ENCODE measurements at regions not wholly inside any gene's neighbourhood (a gene's known extent, or its start where the extent isn't known, plus 50 kb on each side); places are given as distances from the start of the nearest gene placed in this dataset.
"Not testable (repeated sequence)": the region's sequence is repeated elsewhere in the genome, so short reads cannot be mapped to it uniquely, and the experiment has no call there.

DNA sequence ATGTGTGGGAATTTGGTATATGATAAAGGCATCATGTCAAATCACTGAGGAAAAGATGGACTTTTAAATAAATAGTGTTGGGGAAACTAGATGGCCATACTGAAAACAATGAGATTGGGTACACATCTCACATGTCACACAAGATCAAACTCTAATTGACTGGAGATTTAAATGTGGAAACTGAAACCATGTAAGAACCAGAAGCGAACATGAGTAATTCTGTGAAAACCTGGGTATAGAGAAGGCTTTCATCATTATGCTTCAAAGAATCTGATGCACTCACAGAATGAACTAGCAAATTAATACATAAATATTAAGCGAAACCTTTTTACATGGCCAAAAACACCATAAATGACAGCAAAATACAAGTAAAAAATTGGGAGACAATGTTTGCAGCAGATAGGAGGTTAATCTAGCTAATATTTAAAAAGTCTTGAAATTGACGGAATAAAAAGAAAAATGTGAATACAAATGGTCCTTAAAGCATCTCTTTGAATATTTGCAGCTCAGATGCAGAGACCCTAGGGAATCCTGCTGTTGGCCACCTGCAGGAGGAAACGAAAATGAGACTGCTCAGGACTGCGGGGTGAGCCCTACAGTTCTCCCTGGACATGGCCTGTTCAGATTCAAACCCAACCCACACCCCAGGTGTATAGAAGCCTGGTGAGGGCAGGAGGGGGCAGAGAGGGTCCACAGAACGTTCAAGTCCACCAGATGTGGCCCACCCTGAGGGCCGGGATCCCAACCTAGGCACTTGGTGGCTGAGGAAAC is 297.6 kb upstream of the WSB1 start:
- H3K4me3 Mint-ChIP-seq; DNase-seq (ENCODE audit: low spot score); intact Hi-C loops (cut with micrococcal nuclease); H3K4me1 Mint-ChIP-seq (ENCODE audit: low read depth); H3K27ac Mint-ChIP-seq; H3K27me3 Mint-ChIP-seq (ENCODE audit: insufficient read depth); H3K36me3 Mint-ChIP-seq (ENCODE audit: low read depth): not testable (repeated sequence)
- H3K9me3 Mint-ChIP-seq = peaks cover 15% of the 10 kb centered on the region

DNA sequence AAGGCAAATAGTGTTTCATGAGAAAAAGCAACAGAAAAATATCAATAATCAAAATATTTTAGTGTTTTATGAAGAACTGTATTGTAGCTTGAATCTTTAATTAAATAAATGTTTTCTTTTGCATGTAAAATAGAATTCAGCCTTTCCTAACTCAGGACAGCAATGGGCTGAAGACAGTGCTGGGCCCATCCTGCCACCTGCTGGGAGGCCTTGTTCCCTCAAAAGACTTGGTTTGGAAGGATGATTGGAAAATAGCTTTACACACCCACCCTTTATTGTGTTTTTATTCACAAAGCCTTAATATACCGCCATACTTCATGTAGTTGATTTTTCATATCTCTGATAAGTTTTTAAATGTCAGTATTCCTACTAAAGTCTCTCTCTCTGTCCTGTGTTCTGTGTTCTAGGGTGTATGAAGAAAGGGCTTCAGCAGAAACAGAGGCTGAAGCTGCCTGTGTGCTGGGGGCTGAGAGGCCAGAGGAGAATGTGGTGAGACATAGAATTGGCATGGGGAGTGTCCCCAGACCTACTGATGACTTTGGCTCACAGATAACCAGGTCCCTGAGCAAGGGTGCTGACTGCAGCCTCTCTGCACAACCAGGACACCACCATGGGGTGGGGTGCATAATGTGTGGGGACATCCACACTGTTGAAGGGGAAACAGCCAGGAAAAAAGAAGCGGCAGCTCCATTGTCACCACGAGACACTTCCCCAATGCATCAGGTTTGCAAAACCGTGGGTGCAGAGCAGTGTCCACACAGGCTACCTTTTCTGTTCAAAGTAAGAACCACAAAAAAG is 286.0 kb upstream of the WSB1 start:
- H3K4me1 Mint-ChIP-seq (ENCODE audit: low read depth); DNase-seq (ENCODE audit: low spot score); H3K27ac Mint-ChIP-seq; H3K36me3 Mint-ChIP-seq (ENCODE audit: low read depth); intact Hi-C loops (cut with micrococcal nuclease); H3K4me3 Mint-ChIP-seq; H3K27me3 Mint-ChIP-seq (ENCODE audit: insufficient read depth): not testable (repeated sequence)
- H3K9me3 Mint-ChIP-seq = peaks cover 19% of the 10 kb centered on the region

DNA sequence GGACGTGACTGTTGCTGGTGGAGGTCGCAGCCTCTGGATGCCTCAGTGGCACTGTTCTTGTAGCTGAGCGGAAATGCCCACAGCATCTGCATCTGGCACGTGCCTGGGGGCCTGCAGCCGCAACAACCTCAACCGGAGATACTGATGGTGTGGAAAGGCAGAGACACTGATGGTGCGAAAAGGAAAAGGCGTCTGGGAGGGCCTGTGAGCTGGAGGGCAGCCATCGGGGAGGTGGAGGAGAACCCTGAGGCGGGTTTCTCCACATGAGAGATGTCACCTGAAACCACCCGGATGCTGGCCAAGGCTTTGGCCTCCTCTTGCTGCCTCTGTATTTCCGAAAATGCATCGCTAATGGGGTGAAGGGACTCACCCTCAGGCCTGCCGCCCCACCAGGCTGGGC is 284.8 kb upstream of the WSB1 start:
- Mint-ChIP-seq H3K9me3 (peaks cover 16% of the 10 kb centered on the region), H3K27ac (no peak overlapping the region), H3K4me3 (no peak overlapping the region), H3K36me3 (ENCODE audit: low read depth) (no peaks in the 10 kb centered on the region), H3K27me3 (ENCODE audit: insufficient read depth) (no peaks in the 10 kb centered on the region), H3K4me1 (ENCODE audit: low read depth) (no peaks in the 10 kb centered on the region)
- no peak for DNase-seq (ENCODE audit: low spot score)
- intact Hi-C loops (cut with micrococcal nuclease) = no loop called here

DNA sequence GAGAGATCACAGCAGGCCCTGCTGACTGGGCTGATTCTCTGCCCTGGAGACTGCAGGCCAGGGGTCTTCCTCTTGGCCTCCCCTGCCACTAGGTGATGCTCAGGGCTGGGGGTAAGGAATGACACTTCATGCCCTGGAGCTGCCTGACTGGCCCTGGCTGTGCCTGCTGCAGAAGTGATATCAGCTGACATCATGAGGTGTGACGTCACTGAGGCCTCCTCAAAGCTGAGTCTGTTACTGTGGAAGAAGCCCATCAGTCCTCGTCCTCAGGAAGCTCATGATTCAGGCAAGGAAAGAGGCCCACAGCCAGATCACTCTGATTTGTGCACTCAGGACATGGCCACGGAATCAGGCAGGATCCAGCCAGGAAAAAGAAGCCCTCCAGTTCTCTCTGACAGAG is 283.8 kb upstream of the WSB1 start:
- H3K36me3 Mint-ChIP-seq (ENCODE audit: low read depth); H3K4me1 Mint-ChIP-seq (ENCODE audit: low read depth); DNase-seq (ENCODE audit: low spot score); H3K27ac Mint-ChIP-seq; intact Hi-C loops (cut with micrococcal nuclease); H3K27me3 Mint-ChIP-seq (ENCODE audit: insufficient read depth); H3K4me3 Mint-ChIP-seq: not testable (repeated sequence)
- H3K9me3 Mint-ChIP-seq = peaks cover 16% of the 10 kb centered on the region

DNA sequence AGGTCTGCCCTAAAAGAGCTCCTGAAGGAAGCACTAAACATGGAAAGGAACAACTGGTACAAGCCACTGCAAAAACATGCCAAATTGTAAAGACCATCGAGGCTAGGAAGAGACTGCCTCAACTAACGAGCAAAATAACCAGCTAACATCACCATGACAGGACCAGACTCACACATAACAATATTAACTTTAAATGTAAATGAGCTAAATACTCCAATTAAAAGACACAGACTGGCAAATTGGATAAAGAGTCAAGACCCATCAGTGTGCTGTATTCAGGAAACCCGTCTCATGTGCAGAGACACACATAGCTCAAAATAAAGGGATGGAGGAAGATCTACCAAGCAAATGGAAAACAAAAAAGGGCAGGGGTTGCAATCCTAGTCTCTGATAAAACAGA is 263.4 kb upstream of the WSB1 start:
- H3K9me3 Mint-ChIP-seq = peaks cover 15% of the 10 kb centered on the region
- intact Hi-C loops (cut with micrococcal nuclease); H3K27me3 Mint-ChIP-seq (ENCODE audit: insufficient read depth); H3K4me1 Mint-ChIP-seq (ENCODE audit: low read depth); H3K36me3 Mint-ChIP-seq (ENCODE audit: low read depth); H3K27ac Mint-ChIP-seq; H3K4me3 Mint-ChIP-seq; DNase-seq (ENCODE audit: low spot score): not testable (repeated sequence)

DNA sequence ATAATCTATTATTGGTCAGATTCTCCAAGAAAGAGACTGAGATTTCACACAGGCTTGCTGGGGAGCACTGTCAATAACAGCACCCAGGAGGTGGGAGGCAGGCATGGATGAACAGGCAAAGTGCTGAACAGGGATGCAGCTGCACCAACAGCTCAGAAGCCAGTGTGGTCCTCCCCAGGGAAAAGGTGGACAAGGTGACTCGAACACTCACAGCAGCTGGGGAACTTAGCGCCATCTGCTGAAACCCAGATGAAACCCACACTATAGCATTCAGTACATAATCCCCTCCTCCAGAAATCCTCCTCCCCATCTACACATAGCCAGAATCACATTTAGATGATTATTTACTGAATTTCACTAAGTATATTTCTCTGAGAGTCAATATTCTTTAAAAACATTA is 255.2 kb upstream of the WSB1 start:
- DNase-seq (ENCODE audit: low spot score) = no peak
- H3K27me3 Mint-ChIP-seq (ENCODE audit: insufficient read depth) = no peaks in the 10 kb centered on the region

DNA sequence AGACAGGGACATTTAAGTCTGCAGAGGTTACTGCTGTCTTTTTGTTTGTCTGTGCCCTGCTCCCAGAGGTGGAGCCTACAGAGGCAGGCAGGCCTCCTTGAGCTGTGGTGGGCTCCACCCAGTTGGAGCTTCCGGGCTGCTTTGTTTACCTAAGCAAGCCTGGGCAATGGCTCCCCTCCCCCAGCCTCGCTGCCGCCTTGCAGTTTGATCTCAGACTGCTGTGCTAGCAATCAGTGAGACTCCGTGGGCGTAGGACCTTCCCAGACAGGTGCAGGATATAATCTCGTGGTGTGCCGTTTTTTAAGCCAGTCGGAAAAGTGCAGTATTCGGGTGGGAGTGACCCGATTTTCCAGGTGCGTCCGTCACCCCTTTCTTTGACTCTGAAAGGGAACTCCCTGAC is 248.9 kb upstream of the WSB1 start:
- H3K27ac Mint-ChIP-seq; DNase-seq (ENCODE audit: low spot score); intact Hi-C loops (cut with micrococcal nuclease); H3K36me3 Mint-ChIP-seq (ENCODE audit: low read depth); H3K27me3 Mint-ChIP-seq (ENCODE audit: insufficient read depth); H3K4me3 Mint-ChIP-seq; H3K4me1 Mint-ChIP-seq (ENCODE audit: low read depth); H3K9me3 Mint-ChIP-seq: not testable (repeated sequence)

More for the DNA sequence above, 255.2 kb upstream of the WSB1 start:
- H3K4me3 Mint-ChIP-seq = no peak overlapping the region
- no peaks in the 10 kb centered on the region for H3K9me3 Mint-ChIP-seq
- H3K36me3 Mint-ChIP-seq (ENCODE audit: low read depth) = no peaks in the 10 kb centered on the region
- intact Hi-C loops (cut with micrococcal nuclease) = no loop called here
- H3K27ac Mint-ChIP-seq = no peak overlapping the region
- no peaks in the 10 kb centered on the region for H3K4me1 Mint-ChIP-seq (ENCODE audit: low read depth)

DNA sequence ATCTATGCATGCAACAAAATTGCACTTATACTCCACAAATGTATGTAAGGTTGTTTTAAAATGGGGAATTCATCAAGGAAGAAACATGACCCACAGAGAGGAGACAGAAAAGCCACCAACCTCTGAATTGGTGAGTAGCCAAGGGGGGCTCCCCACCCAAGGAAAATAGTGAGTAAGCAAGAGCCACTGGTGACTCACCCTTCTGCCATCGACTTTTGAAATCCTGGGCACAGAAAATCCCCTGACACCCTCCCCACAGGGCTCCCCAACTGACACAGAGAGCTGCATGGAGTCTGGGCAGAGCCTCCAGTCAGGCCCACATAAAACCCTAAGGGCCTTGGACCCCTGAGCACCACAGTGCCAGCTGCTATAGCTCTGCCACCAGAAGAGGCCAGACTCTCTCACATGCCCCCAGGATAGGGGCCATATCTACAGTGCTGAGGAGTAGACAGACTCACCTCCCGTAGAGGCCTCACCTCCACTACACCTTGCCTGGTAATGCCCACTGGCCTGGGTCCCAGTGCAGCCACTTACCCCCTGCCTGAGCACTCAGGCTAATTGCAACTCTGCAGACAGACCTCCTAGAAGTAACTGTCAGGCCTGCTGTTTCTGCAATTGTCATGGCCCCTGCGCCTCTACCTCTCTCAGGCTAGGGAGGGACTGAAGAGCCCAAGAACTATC is 244.7 kb upstream of the WSB1 start:
- no peak for DNase-seq (ENCODE audit: low spot score)
- intact Hi-C loops (cut with micrococcal nuclease) = no loop called here
- Mint-ChIP-seq H3K4me3 (no peak overlapping the region), H3K36me3 (ENCODE audit: low read depth) (no peaks in the 10 kb centered on the region), H3K9me3 (peaks cover 17% of the 10 kb centered on the region), H3K4me1 (ENCODE audit: low read depth) (no peaks in the 10 kb centered on the region), H3K27me3 (ENCODE audit: insufficient read depth) (peaks cover 2% of the 10 kb centered on the region), H3K27ac (no peak overlapping the region)

DNA sequence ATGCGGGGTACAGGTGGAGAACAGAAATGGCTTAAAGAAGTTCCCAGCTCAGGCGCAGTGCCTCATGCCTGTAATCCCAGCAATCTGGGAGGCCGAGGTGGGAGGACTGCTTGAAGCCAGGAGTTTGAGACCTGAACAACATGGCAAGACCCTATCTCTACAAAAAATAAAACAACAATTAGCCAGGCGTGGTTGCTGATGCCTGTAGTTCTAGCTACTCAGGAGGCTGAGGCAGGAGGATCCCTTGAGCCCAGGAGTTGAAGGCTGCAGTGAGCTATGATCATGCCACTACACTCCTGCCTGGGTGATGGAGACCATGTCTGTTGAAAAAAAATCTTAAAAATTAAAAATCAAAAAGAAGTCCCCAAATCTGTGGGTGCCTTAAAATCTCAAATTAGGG is 228.3 kb upstream of the WSB1 start:
- Mint-ChIP-seq H3K27ac (no peak overlapping the region), H3K9me3 (peaks cover 3% of the 10 kb centered on the region), H3K27me3 (ENCODE audit: insufficient read depth) (peaks cover 4% of the 10 kb centered on the region), H3K4me1 (ENCODE audit: low read depth) (no peaks in the 10 kb centered on the region), H3K36me3 (ENCODE audit: low read depth) (no peaks in the 10 kb centered on the region), H3K4me3 (no peak overlapping the region)
- intact Hi-C loops (cut with micrococcal nuclease) = no loop called here
- no peak for DNase-seq (ENCODE audit: low spot score)

DNA sequence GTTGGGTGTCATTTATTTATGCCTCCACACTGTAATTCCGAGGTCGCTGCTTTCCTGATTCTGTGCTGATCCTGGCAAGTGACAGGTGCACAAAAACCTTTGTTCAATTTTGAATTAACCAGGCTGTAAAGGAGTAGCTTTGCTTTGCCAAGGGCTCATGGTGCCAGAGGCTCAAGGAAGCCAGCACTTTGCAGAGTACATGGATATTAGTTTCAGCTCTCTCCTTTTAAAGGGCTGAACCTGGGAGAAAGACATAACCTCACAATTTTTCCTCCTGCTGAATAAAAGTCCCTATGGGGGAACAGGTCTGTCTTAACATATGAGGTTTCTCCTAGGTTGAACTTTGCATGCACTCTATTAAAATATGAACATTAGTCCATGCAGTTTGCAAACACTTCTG is 227.6 kb upstream of the WSB1 start:
- Mint-ChIP-seq H3K9me3 (peaks cover 3% of the 10 kb centered on the region), H3K4me1 (ENCODE audit: low read depth) (no peaks in the 10 kb centered on the region), H3K27me3 (ENCODE audit: insufficient read depth) (peaks cover 4% of the 10 kb centered on the region), H3K36me3 (ENCODE audit: low read depth) (no peaks in the 10 kb centered on the region), H3K4me3 (no peak overlapping the region), H3K27ac (no peak overlapping the region)
- DNase-seq (ENCODE audit: low spot score) = no peak
- intact Hi-C loops (cut with micrococcal nuclease) = no loop called here

DNA sequence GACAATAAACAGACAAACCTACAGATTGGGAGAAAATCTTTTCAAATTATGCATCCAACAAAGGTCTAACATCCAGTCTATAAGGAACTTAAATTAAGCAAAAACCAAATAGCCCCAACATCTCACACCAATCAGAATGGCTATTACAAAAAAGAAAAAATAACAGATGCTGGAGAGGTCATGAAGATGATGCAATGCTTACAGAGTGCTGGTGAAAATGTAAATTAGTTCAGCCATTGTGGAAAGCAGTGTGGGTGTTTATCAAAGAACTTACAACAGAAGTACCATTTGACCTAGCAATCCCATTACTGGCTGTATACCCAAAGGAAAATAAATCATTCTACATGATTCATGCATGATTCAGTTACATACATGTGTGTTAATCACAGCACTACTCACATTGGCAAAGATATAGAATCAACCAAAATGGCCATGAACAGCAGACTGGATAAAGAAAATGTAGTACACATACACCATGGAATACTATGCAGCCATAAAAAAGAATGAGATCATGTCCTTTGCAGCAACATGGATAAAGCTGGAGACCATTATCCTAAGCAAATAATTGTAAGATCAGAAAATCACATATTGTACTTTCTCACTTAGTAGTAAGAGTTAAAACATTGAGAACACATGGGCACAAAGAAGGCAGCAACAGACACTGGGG is 223.9 kb upstream of the WSB1 start:
- Mint-ChIP-seq H3K9me3 (peaks cover 3% of the 10 kb centered on the region), H3K36me3 (ENCODE audit: low read depth) (no peaks in the 10 kb centered on the region)

DNA sequence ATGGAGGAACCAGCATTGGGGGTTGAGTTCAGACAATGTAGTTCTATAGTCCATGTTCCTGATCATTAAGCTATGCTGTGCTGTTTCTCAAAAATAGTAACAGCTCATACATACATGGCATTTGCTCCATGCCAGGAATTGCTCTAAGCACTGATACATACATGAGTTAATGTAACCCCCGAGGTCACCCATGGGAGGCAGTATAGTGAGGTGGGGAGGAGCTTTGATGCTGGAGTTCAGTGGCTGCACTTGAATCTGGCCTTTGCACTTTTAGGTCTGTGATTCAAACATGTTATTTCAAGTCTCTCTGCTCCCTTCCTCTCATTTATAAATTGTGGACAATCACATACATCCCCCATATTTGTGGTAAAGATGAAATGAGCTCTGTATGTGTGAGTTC is 223.1 kb upstream of the WSB1 start:
- H3K27me3 Mint-ChIP-seq (ENCODE audit: insufficient read depth) = peaks cover 4% of the 10 kb centered on the region
- intact Hi-C loops (cut with micrococcal nuclease) = no loop called here
- no peaks in the 10 kb centered on the region for H3K36me3 Mint-ChIP-seq (ENCODE audit: low read depth)
- H3K4me1 Mint-ChIP-seq (ENCODE audit: low read depth) = no peaks in the 10 kb centered on the region
- H3K9me3 Mint-ChIP-seq = peaks cover 3% of the 10 kb centered on the region
- no peak overlapping the region for H3K27ac Mint-ChIP-seq
- DNase-seq (ENCODE audit: low spot score) = no peak
- no peak overlapping the region for H3K4me3 Mint-ChIP-seq

More for the DNA sequence above, 223.9 kb upstream of the WSB1 start:
- Mint-ChIP-seq H3K4me3 (no peak overlapping the region), H3K27ac (no peak overlapping the region), H3K27me3 (ENCODE audit: insufficient read depth) (peaks cover 4% of the 10 kb centered on the region), H3K4me1 (ENCODE audit: low read depth) (no peaks in the 10 kb centered on the region)
- intact Hi-C loops (cut with micrococcal nuclease) = no loop called here
- DNase-seq (ENCODE audit: low spot score) = no peak

DNA sequence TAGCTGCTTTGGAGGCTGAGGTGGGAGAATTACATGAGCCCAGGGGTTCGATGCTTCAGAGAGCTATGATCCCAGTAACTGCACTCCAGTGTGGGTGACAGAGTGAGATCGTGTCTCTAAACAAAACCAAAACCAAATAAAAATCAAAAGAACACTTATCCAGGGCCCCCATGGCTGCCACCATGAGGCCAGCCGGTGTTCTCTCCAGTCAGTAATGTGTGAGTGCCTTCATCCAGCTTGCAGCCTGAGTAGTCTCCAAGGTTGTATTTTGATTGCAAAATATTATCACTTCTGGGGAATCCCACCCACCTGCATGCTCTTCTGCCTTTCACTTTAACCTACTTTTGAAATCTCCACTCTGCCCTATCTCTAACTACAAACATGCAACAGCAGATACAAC is 221.0 kb upstream of the WSB1 start:
- Mint-ChIP-seq H3K36me3 (ENCODE audit: low read depth) (no peaks in the 10 kb centered on the region), H3K9me3 (peaks cover 8% of the 10 kb centered on the region), H3K4me1 (ENCODE audit: low read depth) (no peaks in the 10 kb centered on the region), H3K27ac (no peak overlapping the region), H3K27me3 (ENCODE audit: insufficient read depth) (peaks cover 2% of the 10 kb centered on the region), H3K4me3 (no peak overlapping the region)
- intact Hi-C loops (cut with micrococcal nuclease) = no loop called here
- no peak for DNase-seq (ENCODE audit: low spot score)

All from activated T-helper 1 cell treated with anti-CD3 and anti-CD28 coated beads, Interleukin-12 subunit alpha, Interleukin-12 subunit beta, Interleukin-2, Interleukin-4 antibody, amounts not matched to agents 30 ng/mL and 10 ng/mL and 1 ng/mL, durations not matched to agents 14 hours and 24 hours and 36 hours (primary cell).